MM.1S (cell line): ENCODE measurements at regions not wholly inside any gene's neighbourhood (a gene's known extent, or its start where the extent isn't known, plus 50 kb on each side); places are given as distances from the start of the nearest gene placed in this dataset.

ENCODE experiments used
- EZH2 ChIP-seq: fragments of 300-600 bp; sonication (generic); optimal IDR thresholded peaks from 2 replicates; pipeline ENCODE3; 2017; ENCODE audit warnings: low read depth, mild to moderate bottlenecking, antibody characterized with exemption, low read length, mixed read lengths
- EZH2phosphoT487 ChIP-seq: fragments of 300-600 bp; sonication (generic); IDR thresholded peaks from 2 replicates; pipeline ENCODE4 v1.6.1; 2018; ENCODE audit warnings: antibody characterized with exemption, low read length
- TF ChIP-seq, protein P1 (sequence below): fragments of 300-600 bp; sonication (generic); IDR thresholded peaks from 2 replicates; pipeline ENCODE4 v1.5.1; 2016; ENCODE audit warnings: antibody characterized with exemption, low read length, mixed read lengths

DNA sequence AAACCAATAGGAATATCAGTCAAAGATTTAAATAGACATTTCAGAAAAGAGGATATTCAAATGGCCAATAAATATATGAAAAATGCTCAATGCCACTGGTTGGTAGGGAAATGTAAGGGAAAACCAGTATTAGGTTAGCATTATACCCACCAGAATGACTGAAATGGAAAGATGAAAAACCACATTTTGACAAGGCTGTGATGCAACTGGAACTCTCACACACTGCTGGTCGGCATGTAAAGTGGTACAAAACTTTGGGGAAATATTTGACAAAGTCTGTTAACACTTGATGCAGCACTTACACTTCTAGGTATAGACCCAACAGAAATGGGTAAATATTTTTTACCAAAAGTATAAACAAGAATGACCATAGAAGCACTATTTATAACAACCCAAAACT, 163.2 kb upstream of the C14orf180 start:
- no peak for TF ChIP-seq EZH2
- TF ChIP-seq, protein P1, sequence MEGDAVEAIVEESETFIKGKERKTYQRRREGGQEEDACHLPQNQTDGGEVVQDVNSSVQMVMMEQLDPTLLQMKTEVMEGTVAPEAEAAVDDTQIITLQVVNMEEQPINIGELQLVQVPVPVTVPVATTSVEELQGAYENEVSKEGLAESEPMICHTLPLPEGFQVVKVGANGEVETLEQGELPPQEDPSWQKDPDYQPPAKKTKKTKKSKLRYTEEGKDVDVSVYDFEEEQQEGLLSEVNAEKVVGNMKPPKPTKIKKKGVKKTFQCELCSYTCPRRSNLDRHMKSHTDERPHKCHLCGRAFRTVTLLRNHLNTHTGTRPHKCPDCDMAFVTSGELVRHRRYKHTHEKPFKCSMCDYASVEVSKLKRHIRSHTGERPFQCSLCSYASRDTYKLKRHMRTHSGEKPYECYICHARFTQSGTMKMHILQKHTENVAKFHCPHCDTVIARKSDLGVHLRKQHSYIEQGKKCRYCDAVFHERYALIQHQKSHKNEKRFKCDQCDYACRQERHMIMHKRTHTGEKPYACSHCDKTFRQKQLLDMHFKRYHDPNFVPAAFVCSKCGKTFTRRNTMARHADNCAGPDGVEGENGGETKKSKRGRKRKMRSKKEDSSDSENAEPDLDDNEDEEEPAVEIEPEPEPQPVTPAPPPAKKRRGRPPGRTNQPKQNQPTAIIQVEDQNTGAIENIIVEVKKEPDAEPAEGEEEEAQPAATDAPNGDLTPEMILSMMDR = no peak
- TF ChIP-seq EZH2phosphoT487 = no peak
